Sigmoid colon (tissue), 6 donors: ENCODE measurements at regions not wholly inside any gene's neighbourhood (a gene's known extent, or its start where the extent isn't known, plus 50 kb on each side); places are given as distances from the start of the nearest gene placed in this dataset.

Source experiments
- DNase-seq: peaks from one replicate; pipeline ENCODE4 v3.0.0-alpha.2; 2019
- H3K27ac ChIP-seq, 4 donors: fragments of 200-600 bp; sonication (generic); one replicate each; pipeline ENCODE4 v1.5.1; 2016 to 2019; ENCODE audit warnings: mild to moderate bottlenecking in 1 of 4
- H3K27me3 ChIP-seq, 3 donors: fragments of 200-600 bp; sonication (generic); one replicate each; pipeline ENCODE4 v1.5.1; 2019; ENCODE audit warnings: mild to moderate bottlenecking in 1 of 3
- H3K36me3 ChIP-seq, 4 donors: fragments of 200-600 bp; sonication (generic); one replicate each; pipeline ENCODE4 v1.5.1; 2016 to 2019
- H3K4me1 ChIP-seq, 4 donors: fragments of 200-600 bp; sonication (generic); one replicate each; pipeline ENCODE4 v1.5.1; 2017 to 2019
- H3K4me3 ChIP-seq, 4 donors: fragments of 200-600 bp; sonication (generic); one replicate each; pipeline ENCODE4 v1.5.1; 2017 to 2019; ENCODE audit warnings: mild to moderate bottlenecking in 2 of 4, moderate library complexity in 1 of 4
- H3K9me3 ChIP-seq, 4 donors: fragments of 200-600 bp in 3 of 4; sonication (generic) in 3 of 4; one replicate each; pipeline versions ENCODE4 v1.5.1 to v1.6.1; 2013 to 2019
- CTCF ChIP-seq, 4 experiments: fragments of 450-650 bp in 3 of 4; fragments of 200-600 bp in 1 of 4; IDR thresholded peaks; one replicate each; pipeline ENCODE4 v1.5.1; 2016 to 2019; ENCODE audit warnings: antibody characterized with exemption in 4 of 4, mild to moderate bottlenecking in 3 of 4, moderate library complexity in 2 of 4
- EP300 ChIP-seq, 4 donors: sonication (generic); formaldehyde crosslinking; IDR thresholded peaks; one replicate each; pipeline ENCODE4 v1.6.1; 2017; ENCODE audit warnings: antibody characterized with exemption in 4 of 4
- POLR2A ChIP-seq, 2 donors: fragments of 450-650 bp; IDR thresholded peaks; one replicate each; pipeline ENCODE4 v1.6.1; 2016; ENCODE audit warnings: antibody characterized with exemption in 2 of 2, mild to moderate bottlenecking in 2 of 2, moderate library complexity in 2 of 2
- POLR2AphosphoS5 ChIP-seq, 4 donors: sonication (generic); formaldehyde crosslinking; IDR thresholded peaks; one replicate each; pipeline ENCODE4 v1.6.1; 2017; ENCODE audit warnings: antibody characterized with exemption in 4 of 4
- WGBS, 2 donors: extraction: QIAGEN DNeasy Blood & Tissue Kit; methylation state at CpG; one replicate each; pipeline ENCODE4 v1.1.7; 2013; 5-methylcytosine and 5-hydroxymethylcytosine counted together
- intact Hi-C: fragments of 100-400 bp; cut with DNase I; formaldehyde crosslinking; loops from one replicate; pipeline ENCODE4 v1.15.1; 2023
- donor health status: healthy with polysubstance abuse.
- donor health status: healthy.

GRCh38 chr2:120829633-120830025 lies 94.0 kb downstream of the GLI2 start:
- 84 to 89% methylated on average over 6 of the region's 6 CpGs for WGBS, 2 donors
- H3K4me1 ChIP-seq: peaks cover 0 to 52% (median 40%) of the 10 kb centered on the region in 4 donors
- DNase-seq: peak; percentile 46
- no peak for TF ChIP-seq EP300 (IDR thresholded peaks at IDR 0.05)
- TF ChIP-seq CTCF (IDR thresholded peaks at IDR 0.05): no peak
- no peak for TF ChIP-seq POLR2AphosphoS5 (IDR thresholded peaks at IDR 0.05)
- no peak for TF ChIP-seq POLR2A (IDR thresholded peaks at IDR 0.05)
- intact Hi-C loops: loop anchor here (5.0 to 10.0 kb wide), 3 partner anchors 38 to 1465 kb away; partner anchors contain the start of genes C2orf76 and DBI
- no peak overlapping the region for H3K4me3 ChIP-seq
- H3K36me3 ChIP-seq: no peaks in the 10 kb centered on the region
- H3K27me3 ChIP-seq: no peaks in the 10 kb centered on the region
- H3K27ac ChIP-seq: no peak overlapping the region
- H3K9me3 ChIP-seq: no peaks in the 10 kb centered on the region

DNA sequence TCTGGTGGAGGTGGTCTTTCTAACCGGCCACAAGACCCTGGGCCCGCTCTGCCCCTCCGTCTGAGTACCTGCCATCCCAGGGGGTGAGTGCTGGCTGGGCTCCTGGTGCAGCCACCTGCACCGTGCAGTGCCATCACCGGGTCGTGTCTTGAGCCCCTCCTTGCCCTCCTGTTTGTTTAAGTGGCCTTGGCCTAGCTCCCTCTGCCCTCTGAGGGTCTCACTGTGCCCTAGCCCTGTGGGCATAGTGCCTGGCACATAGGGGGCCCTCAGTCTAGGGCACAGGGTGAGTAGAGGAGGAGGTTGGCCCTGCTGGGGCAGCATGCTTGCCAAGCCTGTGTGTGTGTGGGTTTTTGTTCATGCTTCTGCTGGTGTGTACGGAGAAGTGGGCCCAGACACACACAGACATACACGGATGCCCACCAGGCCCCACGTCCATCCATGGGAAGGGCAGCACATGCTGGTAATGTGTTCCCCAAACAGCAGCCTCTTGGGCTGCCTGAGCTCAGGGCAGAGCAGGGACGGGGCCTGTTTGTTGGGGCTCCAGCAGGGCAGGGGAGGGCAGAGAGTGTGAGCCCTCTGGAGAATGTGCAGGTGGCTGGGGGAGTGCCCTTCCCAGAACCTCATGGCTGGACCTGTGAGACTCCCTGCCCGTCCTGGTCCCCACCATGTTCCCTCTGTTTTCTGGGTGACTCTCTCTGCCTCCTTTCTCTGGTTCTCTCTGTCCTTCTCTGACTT lies 94.6 kb downstream of the GLI2 start:
- Histone ChIP-seq H3K4me1 (peaks cover 0 to 46% (median 34%) of the 10 kb centered on the region in 4 donors), H3K27ac (no peak overlapping the region), H3K9me3 (no peaks in the 10 kb centered on the region), H3K4me3 (no peak overlapping the region), H3K36me3 (no peaks in the 10 kb centered on the region), H3K27me3 (no peaks in the 10 kb centered on the region)
- intact Hi-C loops: no loop called here
- peak; percentile 58 for DNase-seq
- TF ChIP-seq CTCF (IDR thresholded peaks at IDR 0.05): no peak
- no peak for TF ChIP-seq POLR2AphosphoS5 (IDR thresholded peaks at IDR 0.05)
- no peak for TF ChIP-seq EP300 (IDR thresholded peaks at IDR 0.05)
- WGBS, 2 donors: 85 to 87% methylated on average over 11 of the region's 11 CpGs

DNA sequence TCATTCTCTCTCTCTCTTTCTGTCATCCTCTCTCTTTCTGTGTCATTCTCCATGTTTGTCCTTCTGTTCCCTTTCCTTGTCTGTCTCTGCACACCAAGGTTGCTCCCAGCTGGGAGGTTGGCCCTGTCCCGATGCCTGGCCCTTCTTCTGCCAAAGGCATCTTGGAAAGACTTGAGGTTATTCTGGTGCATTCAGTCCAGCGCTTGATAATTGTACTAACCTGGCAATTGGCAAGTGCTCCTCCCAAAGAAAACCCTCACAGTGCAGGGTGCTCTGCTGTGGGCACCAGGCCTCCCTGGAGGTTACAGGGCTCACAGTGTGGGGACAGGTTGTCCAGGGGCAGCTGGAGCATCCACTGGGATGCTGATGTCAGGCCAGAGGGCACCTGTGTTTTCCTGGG lies 95.4 kb downstream of the GLI2 start:
- WGBS, 2 donors: 70 to 80% methylated on average over 2 of the region's 2 CpGs
- no peak overlapping the region for H3K4me3 ChIP-seq
- intact Hi-C loops: no loop called here
- no peaks in the 10 kb centered on the region for H3K27me3 ChIP-seq
- no peak for TF ChIP-seq CTCF (IDR thresholded peaks at IDR 0.05)
- TF ChIP-seq POLR2A (IDR thresholded peaks at IDR 0.05): no peak
- no peak for TF ChIP-seq EP300 (IDR thresholded peaks at IDR 0.05)
- no peak for TF ChIP-seq POLR2AphosphoS5 (IDR thresholded peaks at IDR 0.05)
- no peaks in the 10 kb centered on the region for H3K36me3 ChIP-seq
- no peak overlapping the region for H3K27ac ChIP-seq
- H3K4me1 ChIP-seq: peaks cover 0 to 38% (median 26%) of the 10 kb centered on the region in 4 donors
- H3K9me3 ChIP-seq: no peaks in the 10 kb centered on the region
- DNase-seq: peak; percentile 64

DNA sequence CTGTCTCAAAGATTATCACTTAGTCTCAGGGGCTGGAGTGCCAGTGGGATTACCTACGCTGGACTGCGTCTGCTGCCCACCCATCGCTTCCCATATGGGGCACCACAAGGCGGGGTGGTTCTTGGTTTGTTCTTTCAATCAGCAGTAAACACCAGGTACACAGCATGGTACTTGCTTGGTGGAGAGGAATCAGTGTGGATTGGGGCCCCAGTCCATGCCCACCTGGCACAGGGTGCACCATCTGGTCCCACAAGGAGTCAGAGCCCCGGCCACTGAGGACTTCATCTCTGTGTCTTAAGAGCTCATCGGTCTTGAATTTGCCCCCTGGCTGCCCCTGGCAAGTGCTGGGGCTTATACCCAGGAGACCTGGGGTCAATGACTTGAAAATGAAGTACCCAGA lies 96.2 kb downstream of the GLI2 start:
- DNase-seq: peak; percentile 62
- Histone ChIP-seq H3K4me1 (peaks cover 0 to 30% (median 18%) of the 10 kb centered on the region in 4 donors), H3K27ac (no peak overlapping the region), H3K4me3 (no peak overlapping the region), H3K27me3 (no peaks in the 10 kb centered on the region), H3K9me3 (no peaks in the 10 kb centered on the region), H3K36me3 (no peaks in the 10 kb centered on the region)
- 94% methylated on average over 6 of the region's 6 CpGs for WGBS, 2 donors
- TF ChIP-seq CTCF (IDR thresholded peaks at IDR 0.05) (no peak), POLR2A (IDR thresholded peaks at IDR 0.05) (no peak), POLR2AphosphoS5 (IDR thresholded peaks at IDR 0.05) (no peak), EP300 (IDR thresholded peaks at IDR 0.05) (no peak)
- intact Hi-C loops: no loop called here
